C4-2B (cell line): ENCODE measurements at regions not wholly inside any gene's neighbourhood (a gene's known extent, or its start where the extent isn't known, plus 50 kb on each side); places are given as distances from the start of the nearest gene placed in this dataset.
"Not testable (repeated sequence)": the region's sequence is repeated elsewhere in the genome, so short reads cannot be mapped to it uniquely, and the experiment has no call there.

ENCODE experiments used
- H3K27ac ChIP-seq: fragments of 450-650 bp; 2 replicates; pipeline ENCODE4 v1.5.1; 2017
- CTCF ChIP-seq: fragments of 450-650 bp; conservative IDR thresholded peaks from 2 replicates; pipeline ENCODE4 v1.5.1; 2017; ENCODE audit warnings: mild to moderate bottlenecking
- ZFX ChIP-seq: fragments of 450-650 bp; IDR thresholded peaks from 2 replicates; pipeline ENCODE4 v1.6.1; 2017

GRCh38 chr7:81248420-81248819 is 329.6 kb upstream of the SEMA3C start:
- TF ChIP-seq ZFX: no peak
- no peak for TF ChIP-seq CTCF
- no peak overlapping the region for H3K27ac ChIP-seq

GRCh38 chr7:81247364-81247763 is 328.5 kb upstream of the SEMA3C start:
- H3K27ac ChIP-seq: not testable (repeated sequence)

- no peak overlapping the region; the same call in 1 of the 2 replicates for H3K27ac ChIP-seq
- TF ChIP-seq CTCF (no peak), ZFX (no peak)
Observed at GRCh38 chr7:81245353-81245752, 326.5 kb upstream of the SEMA3C start.

- no peak overlapping the region for H3K27ac ChIP-seq
- TF ChIP-seq ZFX (no peak), CTCF (peak; percentile 45)
Observed at GRCh38 chr7:81244224-81244623, 325.4 kb upstream of the SEMA3C start.

- H3K27ac ChIP-seq: no peak overlapping the region
Observed at GRCh38 chr7:81236560-81236959, 317.7 kb upstream of the SEMA3C start.

GRCh38 chr7:81235997-81236396 is 317.1 kb upstream of the SEMA3C start:
- TF ChIP-seq ZFX (no peak), CTCF (no peak)
- H3K27ac ChIP-seq: no peak overlapping the region

More at GRCh38 chr7:81236560-81236959, 317.7 kb upstream of the SEMA3C start:
- TF ChIP-seq CTCF: no peak
- no peak for TF ChIP-seq ZFX

- H3K27ac ChIP-seq: no peak overlapping the region
- TF ChIP-seq ZFX (no peak), CTCF (no peak)
Observed at GRCh38 chr7:81234896-81235295, 316.0 kb upstream of the SEMA3C start.

GRCh38 chr7:81233208-81233940 is 314.5 kb upstream of the SEMA3C start:
- TF ChIP-seq CTCF (no peak), ZFX (no peak)
- no peak overlapping the region for H3K27ac ChIP-seq
